SH-SY5Y (cell line): ENCODE measurements at regions not wholly inside any gene's neighbourhood (a gene's known extent, or its start where the extent isn't known, plus 50 kb on each side); places are given as distances from the start of the nearest gene placed in this dataset.

ENCODE experiments used
- GATA2 ChIP-seq: IDR thresholded peaks from 2 replicates; pipeline ENCODE4 v1.6.1; 2011; ENCODE audit warnings: mild to moderate bottlenecking, low read depth, low read length
- GATA3 ChIP-seq: IDR thresholded peaks from 2 replicates; pipeline ENCODE4 v1.6.1; 2011; ENCODE audit warnings: low read depth, mild to moderate bottlenecking, low read length, moderate library complexity

DNA sequence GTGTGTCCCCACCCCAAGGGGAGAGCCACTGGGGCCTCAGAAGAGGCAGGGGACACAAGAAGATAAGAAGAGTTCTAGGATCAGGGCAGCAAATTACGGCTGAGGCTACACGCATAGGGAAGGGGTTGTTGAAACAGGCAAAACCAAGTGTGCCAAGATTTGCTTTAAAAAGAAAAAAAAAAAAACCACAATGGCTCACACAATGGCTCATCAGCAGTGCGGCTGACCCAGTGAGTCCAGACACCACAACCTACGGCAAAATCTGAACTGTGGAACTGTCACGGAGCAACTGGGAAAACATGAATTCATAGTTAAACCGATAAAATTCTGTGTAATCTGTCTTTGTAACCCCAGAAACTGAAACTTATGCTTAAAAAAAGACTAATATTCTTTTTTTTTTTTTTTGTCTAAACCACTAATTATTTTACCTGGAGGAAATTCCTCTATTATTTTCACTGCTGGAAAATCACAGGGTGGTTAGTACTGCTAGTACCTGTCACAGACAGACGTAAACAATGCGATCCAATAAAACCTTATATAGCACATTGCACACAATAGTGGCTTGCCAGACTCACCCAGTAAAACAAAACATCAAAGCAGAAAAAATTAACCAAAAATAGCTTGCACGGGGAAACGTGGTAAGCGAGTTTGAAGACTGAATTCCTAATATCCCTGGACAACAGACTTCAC is 325.4 kb upstream of the TSHZ3 start:
- TF ChIP-seq GATA2 (no peak), GATA3 (no peak)
